Transverse colon (tissue), 4 donors: ENCODE measurements at regions not wholly inside any gene's neighbourhood (a gene's known extent, or its start where the extent isn't known, plus 50 kb on each side); places are given as distances from the start of the nearest gene placed in this dataset.

Source experiments
- EP300 ChIP-seq: sonication (generic); formaldehyde crosslinking; IDR thresholded peaks from one replicate; pipeline ENCODE4 v1.6.1; 2017; ENCODE audit warnings: antibody characterized with exemption, low read depth
- POLR2A ChIP-seq: fragments of 450-650 bp; IDR thresholded peaks from one replicate; pipeline ENCODE4 v1.6.1; 2016; ENCODE audit warnings: antibody characterized with exemption, mild to moderate bottlenecking, moderate library complexity
- POLR2AphosphoS5 ChIP-seq, 3 donors: sonication (generic); formaldehyde crosslinking; IDR thresholded peaks; one replicate each; pipeline ENCODE4 v1.6.1; 2016; ENCODE audit warnings: antibody characterized with exemption in 3 of 3
- TF ChIP-seq, protein P1 (sequence below), 5 experiments: fragments of 200-600 bp in 3 of 5; fragments of 450-650 bp in 2 of 5; sonication (generic) in 3 of 5; IDR thresholded peaks; 1 replicate in 2 of 5; 2 replicates in 3 of 5; pipeline ENCODE4 v1.5.1; 2016 to 2017; ENCODE audit warnings: antibody characterized with exemption in 5 of 5, inconsistent platforms in 3 of 5, mild to moderate bottlenecking in 2 of 5, moderate library complexity in 1 of 5

GRCh38 chr6:22035690-22036089 is 261.1 kb downstream of the PRL start:
- TF ChIP-seq POLR2A = no peak
- TF ChIP-seq, protein P1, sequence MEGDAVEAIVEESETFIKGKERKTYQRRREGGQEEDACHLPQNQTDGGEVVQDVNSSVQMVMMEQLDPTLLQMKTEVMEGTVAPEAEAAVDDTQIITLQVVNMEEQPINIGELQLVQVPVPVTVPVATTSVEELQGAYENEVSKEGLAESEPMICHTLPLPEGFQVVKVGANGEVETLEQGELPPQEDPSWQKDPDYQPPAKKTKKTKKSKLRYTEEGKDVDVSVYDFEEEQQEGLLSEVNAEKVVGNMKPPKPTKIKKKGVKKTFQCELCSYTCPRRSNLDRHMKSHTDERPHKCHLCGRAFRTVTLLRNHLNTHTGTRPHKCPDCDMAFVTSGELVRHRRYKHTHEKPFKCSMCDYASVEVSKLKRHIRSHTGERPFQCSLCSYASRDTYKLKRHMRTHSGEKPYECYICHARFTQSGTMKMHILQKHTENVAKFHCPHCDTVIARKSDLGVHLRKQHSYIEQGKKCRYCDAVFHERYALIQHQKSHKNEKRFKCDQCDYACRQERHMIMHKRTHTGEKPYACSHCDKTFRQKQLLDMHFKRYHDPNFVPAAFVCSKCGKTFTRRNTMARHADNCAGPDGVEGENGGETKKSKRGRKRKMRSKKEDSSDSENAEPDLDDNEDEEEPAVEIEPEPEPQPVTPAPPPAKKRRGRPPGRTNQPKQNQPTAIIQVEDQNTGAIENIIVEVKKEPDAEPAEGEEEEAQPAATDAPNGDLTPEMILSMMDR (IDR thresholded peaks at IDR 0.05) = no peak
- TF ChIP-seq EP300 = no peak
- no peak for TF ChIP-seq POLR2AphosphoS5 (IDR thresholded peaks at IDR 0.05)
